ENCODE measurements at regions not wholly inside any gene's neighbourhood (a gene's known extent, or its start where the extent isn't known, plus 50 kb on each side); places are given as distances from the start of the nearest gene placed in this dataset.

DNA sequence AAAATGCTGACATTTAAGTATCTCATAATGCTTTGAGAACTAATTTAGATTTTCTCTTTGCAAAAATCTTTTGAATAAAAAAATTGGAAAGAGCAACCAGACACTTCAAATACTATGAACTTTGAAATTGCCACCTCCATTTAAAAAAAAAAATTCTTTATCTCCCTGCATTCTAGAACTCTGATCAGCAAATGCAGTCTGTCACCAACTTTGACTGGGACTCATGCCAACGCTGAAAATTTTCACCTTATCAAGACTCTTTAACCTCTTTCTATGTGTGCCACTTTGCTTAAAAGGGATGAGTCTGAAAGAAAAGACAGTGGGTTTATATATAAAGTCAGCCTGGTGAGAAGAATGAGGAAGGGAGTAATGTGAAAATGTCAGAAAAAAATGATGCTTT lies 191.2 kb upstream of the ARPP21 start:
- TF ChIP-seq, protein P1, sequence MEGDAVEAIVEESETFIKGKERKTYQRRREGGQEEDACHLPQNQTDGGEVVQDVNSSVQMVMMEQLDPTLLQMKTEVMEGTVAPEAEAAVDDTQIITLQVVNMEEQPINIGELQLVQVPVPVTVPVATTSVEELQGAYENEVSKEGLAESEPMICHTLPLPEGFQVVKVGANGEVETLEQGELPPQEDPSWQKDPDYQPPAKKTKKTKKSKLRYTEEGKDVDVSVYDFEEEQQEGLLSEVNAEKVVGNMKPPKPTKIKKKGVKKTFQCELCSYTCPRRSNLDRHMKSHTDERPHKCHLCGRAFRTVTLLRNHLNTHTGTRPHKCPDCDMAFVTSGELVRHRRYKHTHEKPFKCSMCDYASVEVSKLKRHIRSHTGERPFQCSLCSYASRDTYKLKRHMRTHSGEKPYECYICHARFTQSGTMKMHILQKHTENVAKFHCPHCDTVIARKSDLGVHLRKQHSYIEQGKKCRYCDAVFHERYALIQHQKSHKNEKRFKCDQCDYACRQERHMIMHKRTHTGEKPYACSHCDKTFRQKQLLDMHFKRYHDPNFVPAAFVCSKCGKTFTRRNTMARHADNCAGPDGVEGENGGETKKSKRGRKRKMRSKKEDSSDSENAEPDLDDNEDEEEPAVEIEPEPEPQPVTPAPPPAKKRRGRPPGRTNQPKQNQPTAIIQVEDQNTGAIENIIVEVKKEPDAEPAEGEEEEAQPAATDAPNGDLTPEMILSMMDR (IDR thresholded peaks at IDR 0.05; ENCODE audit: insufficient read depth, low read length), result no peak
- no peak for TF ChIP-seq POLR2AphosphoS5 (IDR thresholded peaks at IDR 0.05; ENCODE audit: low read depth)

Data from HL-60 (cell line).